Tibial artery (tissue), 4 donors: ENCODE measurements at regions not wholly inside any gene's neighbourhood (a gene's known extent, or its start where the extent isn't known, plus 50 kb on each side); places are given as distances from the start of the nearest gene placed in this dataset.

Experiments used
- DNase-seq, 2 donors: peaks; one replicate each; pipeline ENCODE4 v3.0.0-alpha.2; 2019
- H3K27ac ChIP-seq, 2 donors: fragments of 200-600 bp; sonication (generic) in 1 of 2; 1 replicate in 1 of 2; 2 replicates in 1 of 2; pipeline ENCODE4 v1.5.1; 2018 to 2019; ENCODE audit warnings: mild to moderate bottlenecking in 1 of 2
- H3K27me3 ChIP-seq, 2 donors: fragments of 200-600 bp; sonication (generic) in 1 of 2; one replicate each; pipeline versions ENCODE4 v1.5.1 to v1.6.0; 2016 to 2019
- H3K36me3 ChIP-seq, 3 donors: fragments of 200-600 bp; sonication (generic) in 2 of 3; one replicate each; pipeline ENCODE4 v1.5.1; 2016 to 2019; ENCODE audit warnings: mild to moderate bottlenecking in 2 of 3
- H3K4me1 ChIP-seq, 4 donors: fragments of 200-600 bp; sonication (generic) in 2 of 4; 1 replicate in 3 of 4; 2 replicates in 1 of 4; pipeline ENCODE4 v1.5.1; 2016 to 2019
- H3K4me3 ChIP-seq, 2 donors: fragments of 200-600 bp; sonication (generic) in 1 of 2; 1 replicate in 1 of 2; 2 replicates in 1 of 2; pipeline ENCODE4 v1.5.1; 2018 to 2019; ENCODE audit warnings: mild to moderate bottlenecking in 2 of 2
- H3K9me3 ChIP-seq, 3 donors: fragments of 200-600 bp; sonication (generic) in 1 of 3; one replicate each; pipeline ENCODE4 v1.5.1; 2016 to 2019
- CTCF ChIP-seq, 2 experiments: fragments of 200-600 bp in 1 of 2; fragments of 450-650 bp in 1 of 2; IDR thresholded peaks; one replicate each; pipeline ENCODE4 v1.5.1; 2017 to 2019; ENCODE audit warnings: antibody characterized with exemption in 2 of 2, mild to moderate bottlenecking in 1 of 2, moderate library complexity in 1 of 2
- intact Hi-C: fragments of 100-400 bp; cut with DNase I; formaldehyde crosslinking; loops from one replicate; pipeline ENCODE4 v1.15.0; 2023; ENCODE audit warnings: low total_unique reads

- no peak for DNase-seq
- H3K4me3 ChIP-seq, result no peak overlapping the region
- TF ChIP-seq CTCF (IDR thresholded peaks at IDR 0.05), result no peak
- no peak overlapping the region for H3K27ac ChIP-seq
- peaks cover 0 to 11% (median 2%) of the 10 kb centered on the region in 4 donors for H3K4me1 ChIP-seq
- H3K9me3 ChIP-seq, result no peaks in the 10 kb centered on the region
- intact Hi-C loops, result no loop called here
- H3K36me3 ChIP-seq, result no peaks in the 10 kb centered on the region
- no peaks in the 10 kb centered on the region for H3K27me3 ChIP-seq
Observed at GRCh38 chr3:145536461-145536860, 624.5 kb downstream of the PLOD2 start.

GRCh38 chr3:145550522-145550921 is 610.5 kb downstream of the PLOD2 start:
- no peaks in the 10 kb centered on the region for H3K9me3 ChIP-seq
- H3K27ac ChIP-seq, result no peak overlapping the region
- no peak for TF ChIP-seq CTCF (IDR thresholded peaks at IDR 0.05)
- H3K4me3 ChIP-seq, result no peak overlapping the region
- H3K27me3 ChIP-seq, result no peaks in the 10 kb centered on the region
- no peaks in the 10 kb centered on the region for H3K4me1 ChIP-seq
- no peaks in the 10 kb centered on the region for H3K36me3 ChIP-seq
- no peak for DNase-seq
- intact Hi-C loops, result no loop called here

- Histone ChIP-seq H3K9me3 (no peaks in the 10 kb centered on the region), H3K4me3 (no peak overlapping the region), H3K27me3 (no peaks in the 10 kb centered on the region), H3K36me3 (no peaks in the 10 kb centered on the region), H3K27ac (no peak overlapping the region), H3K4me1 (peaks cover 0 to 8% (median 2%) of the 10 kb centered on the region in 4 donors)
- TF ChIP-seq CTCF (IDR thresholded peaks at IDR 0.05), result no peak
- intact Hi-C loops, result no loop called here
- DNase-seq, result no peak
Observed at GRCh38 chr3:145557405-145557804, 603.6 kb downstream of the PLOD2 start.

- Histone ChIP-seq H3K4me1 (no peaks in the 10 kb centered on the region), H3K27ac (no peak overlapping the region), H3K4me3 (no peak overlapping the region), H3K9me3 (no peaks in the 10 kb centered on the region), H3K27me3 (no peaks in the 10 kb centered on the region), H3K36me3 (no peaks in the 10 kb centered on the region)
- TF ChIP-seq CTCF (IDR thresholded peaks at IDR 0.05), result no peak
- intact Hi-C loops, result no loop called here
- no peak for DNase-seq
Observed at GRCh38 chr3:145578471-145578870, 582.5 kb downstream of the PLOD2 start.

DNA sequence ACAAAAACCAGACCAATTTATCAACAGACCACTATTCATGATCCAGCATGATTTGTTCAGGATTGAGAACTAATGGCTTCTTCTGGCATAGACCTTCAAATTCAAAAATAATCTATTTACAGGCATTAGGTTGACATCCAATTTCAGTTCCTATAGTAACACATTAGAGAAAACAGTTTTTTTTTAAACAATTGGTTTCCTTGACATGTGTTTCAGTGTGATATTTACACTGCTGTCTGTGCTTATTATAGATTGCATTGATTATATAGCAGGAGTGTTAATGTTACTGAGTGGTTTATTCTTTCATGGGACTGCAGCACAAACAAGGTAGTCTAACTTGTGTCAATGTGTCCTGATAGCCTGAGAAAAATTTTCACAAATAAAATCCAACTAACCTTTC is 579.3 kb downstream of the PLOD2 start:
- no peaks in the 10 kb centered on the region for H3K36me3 ChIP-seq
- intact Hi-C loops, result no loop called here
- no peak for TF ChIP-seq CTCF (IDR thresholded peaks at IDR 0.05)
- no peaks in the 10 kb centered on the region for H3K4me1 ChIP-seq
- H3K4me3 ChIP-seq, result no peak overlapping the region
- no peak overlapping the region for H3K27ac ChIP-seq
- no peak for DNase-seq
- no peaks in the 10 kb centered on the region for H3K9me3 ChIP-seq
- no peaks in the 10 kb centered on the region for H3K27me3 ChIP-seq

GRCh38 chr3:145604851-145605250 is 556.1 kb downstream of the PLOD2 start:
- DNase-seq, result no peak
- no peak for TF ChIP-seq CTCF (IDR thresholded peaks at IDR 0.05)
- Histone ChIP-seq H3K4me1 (no peaks in the 10 kb centered on the region), H3K36me3 (no peaks in the 10 kb centered on the region), H3K27me3 (no peaks in the 10 kb centered on the region), H3K27ac (no peak overlapping the region), H3K9me3 (no peaks in the 10 kb centered on the region), H3K4me3 (no peak overlapping the region)
- intact Hi-C loops, result no loop called here
